BLaER1 (cell line): ENCODE measurements at regions not wholly inside any gene's neighbourhood (a gene's known extent, or its start where the extent isn't known, plus 50 kb on each side); places are given as distances from the start of the nearest gene placed in this dataset.

Experiments used
- H3K27ac ChIP-seq: shearing (Covaris generic); formaldehyde crosslinking; 2 replicates; pipeline ENCODE4 v1.8.1; 2022
- H3K27me3 ChIP-seq: shearing (Covaris generic); formaldehyde crosslinking; 2 replicates; pipeline ENCODE4 v1.8.1; 2022
- H3K36me3 ChIP-seq: shearing (Covaris generic); formaldehyde crosslinking; 2 replicates; pipeline ENCODE4 v1.8.1; 2022
- H3K4me1 ChIP-seq: shearing (Covaris generic); formaldehyde crosslinking; 2 replicates; pipeline ENCODE4 v1.8.1; 2022
- H3K4me2 ChIP-seq: shearing (Covaris generic); formaldehyde crosslinking; 2 replicates; pipeline ENCODE4 v1.8.1; 2022
- H3K4me3 ChIP-seq: shearing (Covaris generic); formaldehyde crosslinking; 2 replicates; pipeline ENCODE4 v1.8.1; 2022
- H3K9ac ChIP-seq: shearing (Covaris generic); formaldehyde crosslinking; 2 replicates; pipeline ENCODE4 v1.8.1; 2022
- H3K9me3 ChIP-seq: shearing (Covaris generic); formaldehyde crosslinking; 2 replicates; pipeline ENCODE4 v1.8.1; 2022
- H4K20me1 ChIP-seq: shearing (Covaris generic); formaldehyde crosslinking; 2 replicates; pipeline ENCODE4 v1.8.1; 2022
- Cebpa-rat ChIP-seq: shearing (Covaris generic); IDR thresholded peaks from 2 replicates; pipeline ENCODE4 v1.8.1; 2022

DNA sequence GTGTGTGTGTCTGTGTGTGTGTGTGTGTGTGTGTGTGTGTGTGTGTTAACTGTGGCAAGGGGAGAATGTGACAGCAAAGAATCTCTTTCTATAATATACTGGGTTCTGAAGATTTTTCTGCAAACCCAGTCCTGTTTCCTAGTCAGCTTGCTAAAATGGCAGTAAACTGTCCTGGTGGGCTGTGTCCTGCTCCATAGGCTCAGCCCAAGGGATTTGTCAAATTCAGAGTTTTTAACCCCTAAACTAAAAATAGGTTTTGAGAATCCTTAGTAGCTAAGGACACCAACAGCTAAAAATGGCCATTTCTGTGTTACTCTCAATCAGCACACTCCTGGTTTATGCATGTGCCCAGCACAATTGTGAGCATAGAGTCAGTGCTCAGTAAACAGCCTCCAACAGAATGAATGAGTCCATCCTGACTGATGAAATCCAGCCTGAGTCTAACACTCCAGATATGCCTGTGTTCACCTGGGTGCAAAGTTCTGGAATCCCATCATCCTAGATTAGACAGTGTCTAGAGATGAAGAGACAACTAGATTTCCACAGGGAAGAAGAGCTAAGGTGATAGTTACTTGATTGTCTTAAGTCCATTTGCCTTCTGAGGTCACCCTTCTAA, 192.6 kb downstream of the TTC6 start:
- H3K4me2 ChIP-seq = no peak overlapping the region
- TF ChIP-seq Cebpa-rat = no peak
- H3K4me3 ChIP-seq = no peak overlapping the region
- H4K20me1 ChIP-seq = no peaks in the 10 kb centered on the region
- H3K27me3 ChIP-seq = no peaks in the 10 kb centered on the region
- H3K9ac ChIP-seq = no peak overlapping the region
- no peaks in the 10 kb centered on the region for H3K36me3 ChIP-seq
- H3K9me3 ChIP-seq = no peaks in the 10 kb centered on the region
- no peak overlapping the region for H3K27ac ChIP-seq
- no peaks in the 10 kb centered on the region for H3K4me1 ChIP-seq

DNA sequence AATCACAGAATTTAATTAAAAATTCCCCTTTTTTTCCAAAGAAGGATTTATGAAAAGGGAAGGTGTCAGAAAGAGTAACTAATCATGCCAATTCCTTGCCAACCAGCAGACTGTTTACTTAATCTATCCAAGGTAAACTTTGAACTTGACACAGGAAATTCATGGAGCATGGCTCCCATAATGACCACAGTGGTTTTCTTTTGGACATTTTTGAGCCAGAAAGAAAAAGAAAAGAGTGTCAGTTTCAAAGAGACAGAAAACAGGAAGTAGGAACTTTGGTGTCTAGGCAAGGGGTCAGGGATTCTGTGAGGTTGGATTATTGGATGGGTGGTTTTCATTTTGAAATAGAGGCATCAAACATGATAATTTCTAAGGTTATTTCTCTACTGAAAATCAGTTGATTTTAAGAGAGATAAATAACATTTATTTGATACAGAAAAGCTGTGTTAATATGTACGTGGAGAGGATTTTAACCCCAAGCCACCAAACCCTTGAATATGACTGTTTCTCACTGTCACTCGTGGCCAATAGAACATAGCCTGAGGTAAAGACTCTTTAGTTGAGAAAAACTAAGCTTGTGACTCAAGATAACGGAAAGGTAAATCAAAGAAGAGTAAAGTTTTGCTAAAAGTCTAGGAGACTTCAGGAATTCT, 196.1 kb downstream of the TTC6 start:
- H3K4me3 ChIP-seq = no peak overlapping the region
- H3K27me3 ChIP-seq = no peaks in the 10 kb centered on the region
- no peaks in the 10 kb centered on the region for H4K20me1 ChIP-seq
- H3K27ac ChIP-seq = no peak overlapping the region
- no peak overlapping the region for H3K9ac ChIP-seq
- no peaks in the 10 kb centered on the region for H3K4me1 ChIP-seq
- no peak for TF ChIP-seq Cebpa-rat
- no peak overlapping the region for H3K4me2 ChIP-seq
- H3K9me3 ChIP-seq = no peaks in the 10 kb centered on the region
- H3K36me3 ChIP-seq = no peaks in the 10 kb centered on the region

DNA sequence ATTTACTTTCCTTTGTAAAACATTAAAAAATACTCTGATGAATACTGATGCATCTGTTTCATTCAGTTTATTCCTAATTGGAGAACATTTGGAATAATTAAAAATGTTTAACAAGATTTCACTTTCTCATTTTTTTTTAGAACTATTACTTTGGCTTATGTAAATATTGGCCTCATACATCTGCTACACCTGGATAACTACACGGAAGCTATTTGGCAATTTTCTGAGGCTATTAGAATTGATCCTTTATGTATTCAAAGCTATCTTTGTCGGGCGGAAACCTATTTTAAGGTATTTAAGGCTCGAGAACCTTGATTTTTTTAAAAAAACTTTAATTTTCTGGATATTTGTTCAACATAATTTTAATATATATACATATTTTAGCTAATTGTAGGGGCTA, 196.7 kb downstream of the TTC6 start:
- no peaks in the 10 kb centered on the region for H3K9me3 ChIP-seq
- no peaks in the 10 kb centered on the region for H3K36me3 ChIP-seq
- no peaks in the 10 kb centered on the region for H3K4me1 ChIP-seq
- no peak for TF ChIP-seq Cebpa-rat
- no peak overlapping the region for H3K9ac ChIP-seq
- H4K20me1 ChIP-seq = no peaks in the 10 kb centered on the region
- H3K27me3 ChIP-seq = no peaks in the 10 kb centered on the region
- no peak overlapping the region for H3K4me3 ChIP-seq
- no peak overlapping the region for H3K27ac ChIP-seq
- no peak overlapping the region for H3K4me2 ChIP-seq

DNA sequence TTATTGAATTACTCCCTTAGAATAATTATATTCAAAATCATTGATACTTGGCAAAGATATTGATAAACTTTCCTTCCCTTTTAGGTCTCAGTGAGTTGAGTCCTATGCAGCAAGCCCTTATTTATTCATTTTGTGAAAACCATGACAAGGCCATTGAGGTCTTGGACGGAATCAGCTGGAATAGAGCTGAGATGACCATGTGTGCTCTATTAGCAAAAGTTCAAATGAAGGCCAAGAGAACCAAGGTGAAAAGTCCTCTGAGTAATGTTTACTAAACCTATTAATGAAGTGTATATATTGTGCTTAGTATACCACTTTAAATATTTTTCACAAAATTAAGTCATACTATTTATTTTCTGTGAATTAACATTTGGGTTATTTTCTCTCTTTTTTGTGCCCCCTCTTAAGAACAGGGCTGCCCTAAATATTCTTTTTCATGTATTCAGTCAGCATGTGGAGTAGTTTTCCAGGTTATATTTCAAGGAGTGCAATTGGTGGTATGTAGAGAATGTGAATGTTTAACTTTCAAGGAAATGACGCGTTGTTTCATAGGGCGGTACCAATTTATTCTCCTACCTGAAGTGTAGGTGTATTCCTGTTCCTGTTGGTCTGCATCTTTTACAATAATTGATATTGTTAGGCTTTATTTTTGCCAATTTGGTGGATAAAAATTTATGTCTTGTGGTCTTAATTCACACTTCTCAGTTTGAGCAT, 201.4 kb downstream of the TTC6 start:
- no peaks in the 10 kb centered on the region for H3K9me3 ChIP-seq
- no peak for TF ChIP-seq Cebpa-rat
- H3K4me1 ChIP-seq = 0 out of 2 replicates have a peak, but pooled peaks cover 6% of the 10 kb centered on the region
- H3K27me3 ChIP-seq = no peaks in the 10 kb centered on the region
- H3K27ac ChIP-seq = no peak overlapping the region
- H3K4me3 ChIP-seq = no peak overlapping the region
- H4K20me1 ChIP-seq = no peaks in the 10 kb centered on the region
- H3K4me2 ChIP-seq = no peak overlapping the region
- H3K9ac ChIP-seq = no peak overlapping the region
- no peaks in the 10 kb centered on the region for H3K36me3 ChIP-seq

DNA sequence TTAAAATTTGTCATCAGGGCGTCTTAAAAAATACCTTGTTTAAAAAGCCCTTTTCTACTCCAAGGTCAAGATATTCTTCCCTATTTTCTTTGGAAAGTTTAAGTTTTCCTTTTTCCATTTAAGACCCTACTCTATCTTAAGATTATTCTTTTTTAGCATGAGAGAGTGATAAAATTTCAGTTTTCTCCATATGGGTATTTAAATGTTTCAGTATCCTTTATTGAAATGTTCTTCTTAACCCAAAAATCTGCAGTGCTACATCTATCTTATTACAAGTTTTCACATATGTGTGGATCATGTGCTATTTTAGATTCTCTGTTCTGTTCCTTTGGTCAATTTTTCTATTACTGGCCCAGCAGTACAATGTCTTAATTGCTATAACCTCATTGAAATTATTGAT, 202.2 kb downstream of the TTC6 start:
- no peak for TF ChIP-seq Cebpa-rat
- Histone ChIP-seq H3K27me3 (no peaks in the 10 kb centered on the region), H3K4me1 (0 out of 2 replicates have a peak, but pooled peaks cover 6% of the 10 kb centered on the region), H4K20me1 (no peaks in the 10 kb centered on the region), H3K9me3 (no peaks in the 10 kb centered on the region), H3K4me3 (no peak overlapping the region), H3K9ac (no peak overlapping the region), H3K4me2 (no peak overlapping the region), H3K27ac (no peak overlapping the region), H3K36me3 (no peaks in the 10 kb centered on the region)

DNA sequence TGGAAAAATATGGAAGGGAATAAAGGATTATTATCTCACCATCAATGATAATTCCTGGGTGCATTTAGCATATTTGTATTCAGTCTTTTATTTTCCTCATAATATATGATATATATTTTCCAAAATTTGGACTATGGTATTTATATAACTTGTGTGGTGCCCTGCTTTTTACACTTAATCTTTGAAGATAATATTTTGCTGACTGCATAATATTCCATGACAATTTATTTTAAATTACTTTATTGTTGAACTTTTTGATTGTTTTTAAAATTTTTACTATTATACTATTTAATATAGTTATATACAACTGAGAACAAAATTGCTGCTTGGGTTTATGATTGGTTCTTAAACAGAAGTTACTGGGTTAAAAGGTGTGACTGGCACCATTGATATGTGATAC, 212.3 kb downstream of the TTC6 start:
- no peak overlapping the region for H3K4me3 ChIP-seq
- no peaks in the 10 kb centered on the region for H3K4me1 ChIP-seq
- H3K9ac ChIP-seq = no peak overlapping the region
- H3K9me3 ChIP-seq = no peaks in the 10 kb centered on the region
- no peaks in the 10 kb centered on the region for H3K27me3 ChIP-seq
- no peak for TF ChIP-seq Cebpa-rat
- no peak overlapping the region for H3K27ac ChIP-seq
- no peaks in the 10 kb centered on the region for H3K36me3 ChIP-seq
- no peaks in the 10 kb centered on the region for H4K20me1 ChIP-seq
- no peak overlapping the region for H3K4me2 ChIP-seq

DNA sequence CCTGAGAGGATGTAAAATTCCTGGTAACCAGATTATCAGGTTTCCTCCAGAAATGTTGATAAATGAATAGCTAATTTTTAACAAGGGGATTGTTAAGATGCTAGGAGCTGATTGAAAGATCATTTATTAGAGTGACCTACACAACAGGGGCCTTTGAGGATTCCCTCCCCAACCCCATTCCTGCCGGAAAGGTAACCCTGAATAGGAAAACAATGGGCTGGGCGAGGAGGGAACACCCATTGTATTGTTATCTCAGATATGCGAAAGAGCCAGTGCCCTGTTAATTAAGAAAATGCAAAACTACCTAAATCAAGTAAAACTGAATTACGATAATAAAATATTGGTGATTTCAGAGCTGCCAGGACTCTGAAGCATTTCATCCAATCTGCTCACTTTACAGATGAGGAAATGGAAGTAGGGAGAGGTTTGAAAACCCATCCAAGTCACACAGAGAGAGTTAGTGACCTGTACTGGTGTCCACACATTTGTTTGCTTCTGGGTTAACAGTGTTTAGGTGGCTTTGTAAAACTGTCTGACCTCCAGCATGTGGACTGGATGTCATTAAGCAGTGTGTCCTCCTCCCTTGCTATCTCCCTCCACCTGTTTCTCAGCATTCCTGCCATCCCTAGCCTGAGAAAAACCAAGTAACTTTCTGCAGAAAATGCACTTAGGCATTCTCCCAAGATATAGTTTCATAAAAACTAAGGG, 214.8 kb downstream of the TTC6 start:
- Histone ChIP-seq H3K36me3 (no peaks in the 10 kb centered on the region), H3K9me3 (no peaks in the 10 kb centered on the region), H3K9ac (no peak overlapping the region), H3K27ac (no peak overlapping the region), H3K4me1 (no peaks in the 10 kb centered on the region), H3K27me3 (no peaks in the 10 kb centered on the region), H3K4me3 (no peak overlapping the region), H3K4me2 (no peak overlapping the region), H4K20me1 (no peaks in the 10 kb centered on the region)
- TF ChIP-seq Cebpa-rat = no peak

DNA sequence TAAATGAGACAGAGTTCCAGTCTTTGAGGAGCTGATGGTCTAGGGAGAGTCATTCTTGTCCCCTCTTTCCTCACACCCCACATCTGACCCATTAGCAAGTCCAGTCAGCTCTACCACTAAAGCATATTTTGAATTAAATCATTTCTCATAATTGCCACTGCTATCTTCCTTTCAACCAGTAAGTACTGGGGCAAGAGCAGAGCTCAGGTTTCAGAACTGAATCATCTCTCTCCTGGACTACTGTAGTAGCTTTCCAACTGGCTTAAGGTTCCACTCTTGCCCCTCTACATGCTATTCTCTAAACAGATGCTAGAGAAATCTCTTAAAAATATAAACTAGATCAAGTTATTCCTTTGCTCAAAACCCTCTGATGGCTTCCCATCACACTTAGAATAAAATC, 218.3 kb downstream of the TTC6 start:
- H3K27me3 ChIP-seq = no peaks in the 10 kb centered on the region
- no peaks in the 10 kb centered on the region for H3K4me1 ChIP-seq
- H3K4me3 ChIP-seq = no peak overlapping the region
- no peaks in the 10 kb centered on the region for H4K20me1 ChIP-seq
- no peak overlapping the region for H3K27ac ChIP-seq
- no peaks in the 10 kb centered on the region for H3K36me3 ChIP-seq
- no peak for TF ChIP-seq Cebpa-rat
- H3K9ac ChIP-seq = no peak overlapping the region
- no peaks in the 10 kb centered on the region for H3K9me3 ChIP-seq
- H3K4me2 ChIP-seq = no peak overlapping the region

DNA sequence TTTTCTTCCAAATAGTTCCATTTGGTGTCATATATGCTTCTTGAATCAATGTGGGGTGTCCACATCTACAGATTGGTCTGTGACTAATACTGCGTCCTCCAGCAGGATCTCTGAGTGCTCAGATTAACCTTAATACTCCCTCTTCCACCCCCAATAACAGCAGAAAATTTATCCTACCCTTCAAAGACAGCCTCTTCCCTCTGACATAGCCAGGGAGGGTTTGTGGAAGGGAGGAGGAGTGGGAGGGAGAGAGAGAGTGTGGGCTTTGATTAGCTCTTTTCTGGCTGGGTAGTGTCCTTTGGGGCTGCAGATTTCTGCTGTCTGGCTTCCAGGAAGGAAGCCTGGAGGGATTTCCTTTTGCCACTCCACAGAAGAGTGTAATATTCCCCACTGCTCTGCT, 220.7 kb downstream of the TTC6 start:
- H3K36me3 ChIP-seq = no peaks in the 10 kb centered on the region
- H3K4me2 ChIP-seq = no peak overlapping the region
- H3K27ac ChIP-seq = no peak overlapping the region
- H3K4me1 ChIP-seq = no peaks in the 10 kb centered on the region
- TF ChIP-seq Cebpa-rat = no peak
- no peak overlapping the region for H3K4me3 ChIP-seq
- H3K27me3 ChIP-seq = no peaks in the 10 kb centered on the region
- no peaks in the 10 kb centered on the region for H4K20me1 ChIP-seq
- no peaks in the 10 kb centered on the region for H3K9me3 ChIP-seq
- no peak overlapping the region for H3K9ac ChIP-seq
